Activated CD4-positive, CD25-positive, alpha-beta regulatory T cell (primary cell): ENCODE measurements at regions not wholly inside any gene's neighbourhood (a gene's known extent, or its start where the extent isn't known, plus 50 kb on each side); places are given as distances from the start of the nearest gene placed in this dataset.

Experiments used
- DNase-seq, 4 experiments: peaks; one replicate each; lab custom pipeline; 2025; lab: John Stamatoyannopoulos, UW

GRCh38 chr3:124542214-124542869, 187.9 kb upstream of the UMPS start:
- DNase-seq, result no peak

GRCh38 chr3:124545891-124546290, 184.4 kb upstream of the UMPS start:
- no peak for DNase-seq

GRCh38 chr3:124552224-124552623, 178.0 kb upstream of the UMPS start:
- DNase-seq, result no peak

GRCh38 chr3:124553178-124553577, 177.1 kb upstream of the UMPS start:
- DNase-seq, result no peak

- DNase-seq, result no peak
These were observed 173.6 kb upstream of the UMPS start for GRCh38 chr3:124556636-124557035.

- no peak for DNase-seq
These were observed 172.6 kb upstream of the UMPS start for GRCh38 chr3:124557433-124558232.

GRCh38 chr3:124558991-124559845, 171.0 kb upstream of the UMPS start:
- DNase-seq, result no peak

GRCh38 chr3:124559846-124560574, 170.2 kb upstream of the UMPS start:
- peak; percentile 5 to 39 (median 12) for DNase-seq

GRCh38 chr3:124560666-124561215, 169.5 kb upstream of the UMPS start:
- no peak for DNase-seq

GRCh38 chr3:124562769-124563168, 167.5 kb upstream of the UMPS start:
- no peak for DNase-seq

GRCh38 chr3:124563376-124563775, 166.9 kb upstream of the UMPS start:
- DNase-seq, result no peak

- peak in 3 of 4 experiments; percentile 3 to 35 (median 5) for DNase-seq
These were observed 165.2 kb upstream of the UMPS start for GRCh38 chr3:124565013-124565412.

GRCh38 chr3:124565551-124565950, 164.7 kb upstream of the UMPS start:
- no peak for DNase-seq

- DNase-seq, result no peak
These were observed 163.6 kb upstream of the UMPS start for GRCh38 chr3:124566701-124567100.

GRCh38 chr3:124567179-124567578, 163.1 kb upstream of the UMPS start:
- DNase-seq, result no peak

GRCh38 chr3:124569761-124570160, 160.5 kb upstream of the UMPS start:
- no peak for DNase-seq

GRCh38 chr3:124570232-124570631, 160.0 kb upstream of the UMPS start:
- DNase-seq, result no peak

GRCh38 chr3:124572851-124573405, 157.3 kb upstream of the UMPS start:
- DNase-seq, result no peak

GRCh38 chr3:124574012-124574411, 156.2 kb upstream of the UMPS start:
- DNase-seq, result no peak

GRCh38 chr3:124576565-124577493, 153.4 kb upstream of the UMPS start:
- DNase-seq, result no peak
